ENCODE measurements at regions not wholly inside any gene's neighbourhood (a gene's known extent, or its start where the extent isn't known, plus 50 kb on each side); places are given as distances from the start of the nearest gene placed in this dataset.

DNA sequence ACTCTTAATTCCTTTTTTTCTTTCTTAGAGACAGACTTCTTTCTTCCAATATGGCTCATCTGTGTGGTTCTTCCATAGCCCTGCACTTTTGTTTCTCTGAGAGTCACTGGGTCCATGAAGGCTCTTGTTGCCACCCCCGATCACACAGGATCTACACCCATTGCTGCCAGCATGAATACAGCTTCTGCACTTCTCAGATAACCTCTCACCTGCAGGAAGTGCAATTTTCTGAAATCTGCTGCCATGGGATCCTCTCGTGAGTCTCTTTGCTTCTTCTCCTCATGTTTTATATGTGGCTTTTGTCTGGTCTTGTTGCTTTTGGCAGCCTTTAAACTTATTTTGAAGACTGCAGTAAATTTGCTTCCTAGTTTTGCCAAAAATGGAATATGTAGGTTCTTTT, 171.2 kb downstream of the TMEM167A start:
- no peak overlapping the region for H3K27ac ChIP-seq
- no peak for DNase-seq (ENCODE audit: low read depth in 1 of 2, low spot score in 1 of 2)
- H3K4me1 ChIP-seq (ENCODE audit: low read depth), result peaks cover 9% of the 10 kb centered on the region
- TF ChIP-seq, protein P1, sequence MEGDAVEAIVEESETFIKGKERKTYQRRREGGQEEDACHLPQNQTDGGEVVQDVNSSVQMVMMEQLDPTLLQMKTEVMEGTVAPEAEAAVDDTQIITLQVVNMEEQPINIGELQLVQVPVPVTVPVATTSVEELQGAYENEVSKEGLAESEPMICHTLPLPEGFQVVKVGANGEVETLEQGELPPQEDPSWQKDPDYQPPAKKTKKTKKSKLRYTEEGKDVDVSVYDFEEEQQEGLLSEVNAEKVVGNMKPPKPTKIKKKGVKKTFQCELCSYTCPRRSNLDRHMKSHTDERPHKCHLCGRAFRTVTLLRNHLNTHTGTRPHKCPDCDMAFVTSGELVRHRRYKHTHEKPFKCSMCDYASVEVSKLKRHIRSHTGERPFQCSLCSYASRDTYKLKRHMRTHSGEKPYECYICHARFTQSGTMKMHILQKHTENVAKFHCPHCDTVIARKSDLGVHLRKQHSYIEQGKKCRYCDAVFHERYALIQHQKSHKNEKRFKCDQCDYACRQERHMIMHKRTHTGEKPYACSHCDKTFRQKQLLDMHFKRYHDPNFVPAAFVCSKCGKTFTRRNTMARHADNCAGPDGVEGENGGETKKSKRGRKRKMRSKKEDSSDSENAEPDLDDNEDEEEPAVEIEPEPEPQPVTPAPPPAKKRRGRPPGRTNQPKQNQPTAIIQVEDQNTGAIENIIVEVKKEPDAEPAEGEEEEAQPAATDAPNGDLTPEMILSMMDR (IDR thresholded peaks at IDR 0.05; ENCODE audit: low read depth, low read length), result no peak
- no peaks in the 10 kb centered on the region for H3K27me3 ChIP-seq
- no peaks in the 10 kb centered on the region for H3K9me3 ChIP-seq (ENCODE audit: low read depth)
- no peak overlapping the region for H3K4me3 ChIP-seq
- no peaks in the 10 kb centered on the region for H3K36me3 ChIP-seq

DNA sequence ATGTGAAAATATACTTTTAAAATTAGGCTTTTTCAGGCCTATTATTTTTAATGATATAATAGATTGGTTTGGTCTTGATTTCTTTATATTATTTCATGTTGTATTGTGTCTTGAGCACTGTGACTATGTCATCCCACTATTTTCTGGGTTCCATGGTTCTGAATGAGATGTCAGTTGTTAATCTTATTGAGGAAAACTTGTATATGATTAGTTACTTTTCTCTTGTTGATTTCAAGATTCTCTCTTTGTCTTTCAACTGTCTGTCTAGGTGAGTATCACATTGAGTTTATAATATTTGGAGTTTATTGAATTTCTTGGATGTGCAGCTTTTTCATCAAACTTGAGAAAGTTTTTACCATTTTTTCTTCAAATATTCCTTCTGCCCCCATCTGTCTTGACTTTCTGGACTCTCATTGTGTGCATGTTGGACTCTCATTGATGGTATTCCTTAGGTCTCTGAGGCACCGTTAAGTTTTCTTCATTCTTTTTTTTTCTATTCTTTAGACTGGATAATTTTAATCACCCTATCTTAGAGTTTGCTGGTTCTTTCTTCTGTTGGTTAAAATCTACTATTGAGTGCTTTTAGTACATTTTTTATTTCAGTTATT, 175.8 kb downstream of the TMEM167A start:
- peak in 1 of 2 donors; percentile 8 for DNase-seq (ENCODE audit: low read depth in 1 of 2, low spot score in 1 of 2)

DNA sequence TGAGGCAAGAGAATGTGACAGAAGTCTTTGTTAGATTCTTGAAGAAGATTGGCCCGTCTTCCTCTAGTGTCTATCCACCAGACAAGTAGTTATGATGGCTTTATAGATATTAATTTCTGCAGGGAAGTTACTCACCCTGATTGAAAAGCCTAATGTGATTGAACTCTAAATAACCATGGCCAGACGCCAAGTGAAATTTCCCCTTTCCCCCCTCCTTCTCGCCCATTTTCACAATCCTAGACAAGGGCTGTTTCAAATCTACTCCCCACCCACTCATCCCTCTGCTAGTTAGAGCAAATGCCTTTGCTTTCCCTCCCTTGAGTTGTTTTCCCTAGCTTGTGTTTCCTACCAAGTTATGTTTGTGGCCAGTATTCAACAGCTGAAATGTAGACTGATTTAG, 182.5 kb downstream of the TMEM167A start:
- Histone ChIP-seq H3K9me3 (ENCODE audit: low read depth) (no peaks in the 10 kb centered on the region), H3K4me3 (no peak overlapping the region), H3K36me3 (no peaks in the 10 kb centered on the region), H3K27ac (no peak overlapping the region), H3K27me3 (no peaks in the 10 kb centered on the region), H3K4me1 (ENCODE audit: low read depth) (peaks cover 15% of the 10 kb centered on the region)
- TF ChIP-seq, protein P1 (IDR thresholded peaks at IDR 0.05; ENCODE audit: low read depth, low read length), result no peak
- DNase-seq (ENCODE audit: low read depth in 1 of 2, low spot score in 1 of 2), result peak; percentile 20 to 49

More for the DNA sequence above, 175.8 kb downstream of the TMEM167A start:
- Histone ChIP-seq H3K36me3 (no peaks in the 10 kb centered on the region), H3K4me1 (ENCODE audit: low read depth) (no peaks in the 10 kb centered on the region), H3K27ac (no peak overlapping the region), H3K27me3 (no peaks in the 10 kb centered on the region), H3K4me3 (no peak overlapping the region), H3K9me3 (ENCODE audit: low read depth) (no peaks in the 10 kb centered on the region)
- TF ChIP-seq, protein P1 (IDR thresholded peaks at IDR 0.05; ENCODE audit: low read depth, low read length), result no peak

DNA sequence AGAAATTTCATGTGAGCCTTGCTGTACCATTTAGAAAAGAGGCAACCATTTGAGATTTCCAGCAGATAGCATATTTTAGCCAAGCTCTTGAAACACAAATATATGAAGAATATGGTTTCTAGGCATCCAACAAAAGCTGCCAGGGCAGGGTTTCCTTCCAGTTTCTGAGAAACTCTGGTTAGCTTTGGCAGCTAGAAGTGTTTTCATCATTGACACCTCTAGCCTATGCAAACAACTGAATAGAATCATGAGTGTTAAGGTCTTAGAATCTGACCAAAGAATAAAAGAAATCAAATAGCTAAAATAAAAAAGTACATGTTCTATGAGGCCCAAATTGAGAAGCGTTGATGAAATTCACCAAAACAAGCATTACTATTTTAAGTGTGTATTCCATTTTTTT, 188.1 kb downstream of the TMEM167A start:
- Histone ChIP-seq H3K27me3 (no peaks in the 10 kb centered on the region), H3K36me3 (no peaks in the 10 kb centered on the region), H3K4me1 (ENCODE audit: low read depth) (peaks cover 7% of the 10 kb centered on the region), H3K27ac (no peak overlapping the region), H3K4me3 (no peak overlapping the region), H3K9me3 (ENCODE audit: low read depth) (no peaks in the 10 kb centered on the region)
- TF ChIP-seq, protein P1 (IDR thresholded peaks at IDR 0.05; ENCODE audit: low read depth, low read length), result no peak
- no peak for DNase-seq (ENCODE audit: low read depth in 1 of 2, low spot score in 1 of 2)

GRCh38 chr5:82886911-82887310, 190.3 kb downstream of the TMEM167A start:
- peak in 1 of 2 donors; percentile 12 for DNase-seq (ENCODE audit: low read depth in 1 of 2, low spot score in 1 of 2)
- Histone ChIP-seq H3K4me3 (no peak overlapping the region), H3K4me1 (ENCODE audit: low read depth) (peaks cover 5% of the 10 kb centered on the region), H3K27ac (peak overlapping the region; percentile 17), H3K27me3 (no peaks in the 10 kb centered on the region), H3K9me3 (ENCODE audit: low read depth) (no peaks in the 10 kb centered on the region), H3K36me3 (no peaks in the 10 kb centered on the region)
- TF ChIP-seq, protein P1 (IDR thresholded peaks at IDR 0.05; ENCODE audit: low read depth, low read length), result no peak

Data from cardiac muscle cell (in vitro differentiated cells and primary cell).